COLO829 (cell line): ENCODE measurements at regions not wholly inside any gene's neighbourhood (a gene's known extent, or its start where the extent isn't known, plus 50 kb on each side); places are given as distances from the start of the nearest gene placed in this dataset.
"Not testable (repeated sequence)": the region's sequence is repeated elsewhere in the genome, so short reads cannot be mapped to it uniquely, and the experiment has no call there.

Experiments used
- DNase-seq: peaks from one replicate; pipeline ENCODE4 v3.0.0; 2012; ENCODE audit warnings: low spot score

- DNase-seq: no peak
Observed at GRCh38 chr9:30534455-30534854, 1850.0 kb upstream of the ACO1 start.

- no peak for DNase-seq
Observed at GRCh38 chr9:30534896-30535295, 1849.5 kb upstream of the ACO1 start.

- no peak for DNase-seq
Observed at GRCh38 chr9:30536494-30536893, 1847.9 kb upstream of the ACO1 start.

- DNase-seq: not testable (repeated sequence)
Observed at GRCh38 chr9:30539696-30540095, 1844.7 kb upstream of the ACO1 start.

- no peak for DNase-seq
Observed at GRCh38 chr9:30574355-30575151, 1809.9 kb upstream of the ACO1 start.

- DNase-seq: no peak
Observed at GRCh38 chr9:30575218-30575617, 1809.2 kb upstream of the ACO1 start.

- no peak for DNase-seq
Observed at GRCh38 chr9:30575691-30576090, 1808.8 kb upstream of the ACO1 start.

GRCh38 chr9:30579810-30580209 is 1804.6 kb upstream of the ACO1 start:
- no peak for DNase-seq

- no peak for DNase-seq
Observed at GRCh38 chr9:30582240-30582639, 1802.2 kb upstream of the ACO1 start.

GRCh38 chr9:30584559-30584958 is 1799.9 kb upstream of the ACO1 start:
- DNase-seq: no peak

- DNase-seq: no peak
Observed at GRCh38 chr9:30591461-30591860, 1793.0 kb upstream of the ACO1 start.

- no peak for DNase-seq
Observed at GRCh38 chr9:30597608-30598007, 1786.8 kb upstream of the ACO1 start.

- DNase-seq: no peak
Observed at GRCh38 chr9:30605936-30606335, 1778.5 kb upstream of the ACO1 start.

- peak; percentile 1 for DNase-seq
Observed at GRCh38 chr9:30609713-30610112, 1774.7 kb upstream of the ACO1 start.

- DNase-seq: not testable (repeated sequence)
Observed at GRCh38 chr9:30616782-30617181, 1767.7 kb upstream of the ACO1 start.

GRCh38 chr9:30622561-30622960 is 1761.9 kb upstream of the ACO1 start:
- peak; percentile 58 for DNase-seq

- DNase-seq: no peak
Observed at GRCh38 chr9:30628915-30629567, 1755.4 kb upstream of the ACO1 start.

GRCh38 chr9:30630459-30630858 is 1754.0 kb upstream of the ACO1 start:
- no peak for DNase-seq

- DNase-seq: not testable (repeated sequence)
Observed at GRCh38 chr9:30646639-30647038, 1737.8 kb upstream of the ACO1 start.

- DNase-seq: no peak
Observed at GRCh38 chr9:30661925-30662324, 1722.5 kb upstream of the ACO1 start.

- no peak for DNase-seq
Observed at GRCh38 chr9:30670805-30671562, 1713.5 kb upstream of the ACO1 start.

- DNase-seq: peak; percentile 32
Observed at GRCh38 chr9:30673132-30673531, 1711.3 kb upstream of the ACO1 start.

- no peak for DNase-seq
Observed at GRCh38 chr9:30676651-30677050, 1707.8 kb upstream of the ACO1 start.
